SH-SY5Y (cell line): ENCODE measurements at regions not wholly inside any gene's neighbourhood (a gene's known extent, or its start where the extent isn't known, plus 50 kb on each side); places are given as distances from the start of the nearest gene placed in this dataset.

Experiments
- GATA2 ChIP-seq: IDR thresholded peaks from 2 replicates; pipeline ENCODE4 v1.6.1; 2011; ENCODE audit warnings: mild to moderate bottlenecking, low read depth, low read length
- GATA3 ChIP-seq: IDR thresholded peaks from 2 replicates; pipeline ENCODE4 v1.6.1; 2011; ENCODE audit warnings: low read depth, mild to moderate bottlenecking, low read length, moderate library complexity

DNA sequence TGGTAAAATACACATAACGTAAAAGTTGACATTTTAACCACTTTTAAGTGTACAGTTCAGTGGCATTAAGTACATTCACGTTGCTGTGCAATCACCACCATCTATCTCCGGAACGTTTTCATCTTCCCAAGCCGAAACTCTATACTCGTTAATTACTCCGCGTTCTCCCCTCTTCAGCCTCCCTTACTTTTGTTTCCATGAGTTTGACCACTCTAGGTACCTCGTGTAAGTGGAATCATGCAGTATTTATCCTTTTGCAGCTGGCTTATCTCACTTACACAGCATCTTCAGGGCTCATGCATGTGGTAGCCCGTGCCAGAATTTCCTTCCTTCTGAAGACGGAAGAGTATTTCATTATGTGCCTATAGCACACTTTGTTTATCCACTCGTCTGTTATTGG lies 225.2 kb downstream of the SLC4A3 start:
- TF ChIP-seq GATA2 = no peak
- TF ChIP-seq GATA3 = no peak
